ENCODE measurements at regions not wholly inside any gene's neighbourhood (a gene's known extent, or its start where the extent isn't known, plus 50 kb on each side); places are given as distances from the start of the nearest gene placed in this dataset.

- Histone ChIP-seq H3K4me1 (ENCODE audit: control insufficient read depth in 1 of 2, insufficient read depth in 2 of 2, low read length in 2 of 2) (no peaks in the 10 kb centered on the region), H3K4me3 (replicated peaks in 1 of 3; ENCODE audit: low read depth in 2 of 3, low read length in 3 of 3) (no peak overlapping the region), H3K9me3 (replicated peaks in 1 of 2; ENCODE audit: control insufficient read depth in 1 of 2, insufficient read depth in 1 of 2, low read length in 2 of 2) (peaks cover 0 to under 1% of the 10 kb centered on the region in 2 donors), H3K27ac (ENCODE audit: low read depth in 1 of 2, low read length in 2 of 2) (no peak overlapping the region), H3K27me3 (ENCODE audit: control insufficient read depth in 2 of 2, insufficient read depth in 2 of 2, low read length in 2 of 2) (no peaks in the 10 kb centered on the region), H2AFZ (ENCODE audit: insufficient read depth, low read depth, low read length, poor library complexity, severe bottlenecking) (no peak overlapping the region), H3K4me2 (replicated peaks; ENCODE audit: extremely low read depth, low read length, poor library complexity, severe bottlenecking) (no peak overlapping the region), H3K9ac (ENCODE audit: insufficient read depth, low read length, poor library complexity, severe bottlenecking) (no peak overlapping the region), H3K36me3 (replicated peaks in 1 of 2; ENCODE audit: control insufficient read depth in 1 of 2, insufficient read depth in 2 of 2, low read length in 2 of 2) (no peaks in the 10 kb centered on the region), H4K20me1 (ENCODE audit: insufficient read depth, low read length) (no peaks in the 10 kb centered on the region), H3K79me2 (ENCODE audit: insufficient read depth, low read length) (no peaks in the 10 kb centered on the region)
- Mint-ChIP-seq H3K4me3 (no peak overlapping the region), H3K4me1 (no peaks in the 10 kb centered on the region), H3K36me3 (no peaks in the 10 kb centered on the region), H3K27ac (no peak overlapping the region), H3K9me3 (peaks cover under 1 to 5% (median 1%) of the 10 kb centered on the region in 7 donors), H3K27me3 (ENCODE audit: low read depth in 3 of 3) (no peaks in the 10 kb centered on the region)
- DNase-seq: no peak
- no peak for TF ChIP-seq CTCF (IDR thresholded peaks at IDR 0.05)
- 40% methylated on average over 1 of the region's 3 CpGs for WGBS (ENCODE audit: insufficient coverage)
- intact Hi-C loops (cut with micrococcal nuclease): no loop called here
Observed at GRCh38 chr12:62016021-62016420, 244.2 kb upstream of the USP15 start.

- H3K4me1 Mint-ChIP-seq: no peaks in the 10 kb centered on the region
- H3K4me2 ChIP-seq (replicated peaks; ENCODE audit: extremely low read depth, low read length, poor library complexity, severe bottlenecking): no peak overlapping the region
- H3K4me3 Mint-ChIP-seq: no peak overlapping the region
- H3K9me3 ChIP-seq (replicated peaks in 1 of 2; ENCODE audit: control insufficient read depth in 1 of 2, insufficient read depth in 1 of 2, low read length in 2 of 2): no peaks in the 10 kb centered on the region
- no peak for DNase-seq
- no peak overlapping the region for H3K27ac Mint-ChIP-seq
- 98% methylated on average over 6 of the region's 6 CpGs for WGBS (ENCODE audit: insufficient coverage)
- H3K36me3 ChIP-seq (replicated peaks in 1 of 2; ENCODE audit: control insufficient read depth in 1 of 2, insufficient read depth in 2 of 2, low read length in 2 of 2): no peaks in the 10 kb centered on the region
- H3K9me3 Mint-ChIP-seq: peaks cover 0 to 9% (median 2%) of the 10 kb centered on the region in 7 donors
- peaks cover 0 to 3% (median 0%) of the 10 kb centered on the region in 3 donors for H3K27me3 Mint-ChIP-seq (ENCODE audit: low read depth in 3 of 3)
- no peak overlapping the region for H2AFZ ChIP-seq (ENCODE audit: insufficient read depth, low read depth, low read length, poor library complexity, severe bottlenecking)
- no peaks in the 10 kb centered on the region for H3K36me3 Mint-ChIP-seq
- H4K20me1 ChIP-seq (ENCODE audit: insufficient read depth, low read length): no peaks in the 10 kb centered on the region
- H3K9ac ChIP-seq (ENCODE audit: insufficient read depth, low read length, poor library complexity, severe bottlenecking): no peak overlapping the region
- TF ChIP-seq CTCF (IDR thresholded peaks at IDR 0.05): no peak
- no peaks in the 10 kb centered on the region for H3K79me2 ChIP-seq (ENCODE audit: insufficient read depth, low read length)
- H3K27me3 ChIP-seq (ENCODE audit: control insufficient read depth in 2 of 2, insufficient read depth in 2 of 2, low read length in 2 of 2): no peaks in the 10 kb centered on the region
- no peak overlapping the region for H3K4me3 ChIP-seq (replicated peaks in 1 of 3; ENCODE audit: low read depth in 2 of 3, low read length in 3 of 3)
- H3K4me1 ChIP-seq (ENCODE audit: control insufficient read depth in 1 of 2, insufficient read depth in 2 of 2, low read length in 2 of 2): no peaks in the 10 kb centered on the region
- intact Hi-C loops (cut with micrococcal nuclease): no loop called here
- H3K27ac ChIP-seq (ENCODE audit: low read depth in 1 of 2, low read length in 2 of 2): no peak overlapping the region
Observed at GRCh38 chr12:62021808-62022207, 238.4 kb upstream of the USP15 start.

All from CD14-positive monocyte (primary cell).